ENCODE measurements at regions not wholly inside any gene's neighbourhood (a gene's known extent, or its start where the extent isn't known, plus 50 kb on each side); places are given as distances from the start of the nearest gene placed in this dataset.

DNA sequence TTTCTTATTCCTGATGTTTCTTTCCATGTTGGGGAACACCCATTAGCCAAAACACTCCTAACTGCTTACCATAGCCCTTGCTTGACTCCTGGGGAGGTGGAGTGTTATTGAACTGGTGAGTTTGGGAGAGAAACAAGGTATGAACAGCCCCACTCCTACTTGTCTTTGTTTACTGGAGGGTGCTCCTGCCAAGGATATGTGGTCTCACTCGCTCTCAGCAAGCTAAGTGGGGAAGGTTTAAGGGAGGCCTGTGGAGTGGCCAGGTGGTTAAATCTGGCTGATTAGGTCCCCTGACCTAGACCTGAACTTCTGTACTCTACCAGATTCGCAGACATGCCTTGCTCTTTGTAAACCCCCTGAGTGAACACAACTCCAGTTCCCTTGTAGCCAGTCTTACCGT, 300.1 kb downstream of the PTEN start:
- Histone ChIP-seq H3K27me3 (no peaks in the 10 kb centered on the region), H3K36me3 (no peaks in the 10 kb centered on the region), H3K4me3 (no peak overlapping the region), H3K27ac (no peak overlapping the region), H3K4me1 (peaks cover 0 to 7% (median 4%) of the 10 kb centered on the region in 4 donors), H3K9me3 (no peaks in the 10 kb centered on the region)
- in situ Hi-C loops (cut with MboI; ENCODE audit: low pct_ligation_motif_present in 1 of 4, low pct_unique_long_range_greater_than_20kb in 1 of 4, low sequenced_read_pairs in 3 of 4) (no loop called here), intact Hi-C loops (cut with DNase I; ENCODE audit: low total_unique reads) (no loop called here)
- TF ChIP-seq, protein P1, sequence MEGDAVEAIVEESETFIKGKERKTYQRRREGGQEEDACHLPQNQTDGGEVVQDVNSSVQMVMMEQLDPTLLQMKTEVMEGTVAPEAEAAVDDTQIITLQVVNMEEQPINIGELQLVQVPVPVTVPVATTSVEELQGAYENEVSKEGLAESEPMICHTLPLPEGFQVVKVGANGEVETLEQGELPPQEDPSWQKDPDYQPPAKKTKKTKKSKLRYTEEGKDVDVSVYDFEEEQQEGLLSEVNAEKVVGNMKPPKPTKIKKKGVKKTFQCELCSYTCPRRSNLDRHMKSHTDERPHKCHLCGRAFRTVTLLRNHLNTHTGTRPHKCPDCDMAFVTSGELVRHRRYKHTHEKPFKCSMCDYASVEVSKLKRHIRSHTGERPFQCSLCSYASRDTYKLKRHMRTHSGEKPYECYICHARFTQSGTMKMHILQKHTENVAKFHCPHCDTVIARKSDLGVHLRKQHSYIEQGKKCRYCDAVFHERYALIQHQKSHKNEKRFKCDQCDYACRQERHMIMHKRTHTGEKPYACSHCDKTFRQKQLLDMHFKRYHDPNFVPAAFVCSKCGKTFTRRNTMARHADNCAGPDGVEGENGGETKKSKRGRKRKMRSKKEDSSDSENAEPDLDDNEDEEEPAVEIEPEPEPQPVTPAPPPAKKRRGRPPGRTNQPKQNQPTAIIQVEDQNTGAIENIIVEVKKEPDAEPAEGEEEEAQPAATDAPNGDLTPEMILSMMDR (IDR thresholded peaks at IDR 0.05): no peak
- no peak for TF ChIP-seq POLR2AphosphoS5 (IDR thresholded peaks at IDR 0.05)
- no peak for TF ChIP-seq POLR2A (IDR thresholded peaks at IDR 0.05)
- no peak for TF ChIP-seq EP300 (IDR thresholded peaks at IDR 0.05; ENCODE audit: low read depth)
- DNase-seq: no peak
- WGBS, 2 donors (ENCODE audit: low coverage in 1 of 2): 94 to 100% methylated on average over 1 to 3 of the region's 3 CpGs

DNA sequence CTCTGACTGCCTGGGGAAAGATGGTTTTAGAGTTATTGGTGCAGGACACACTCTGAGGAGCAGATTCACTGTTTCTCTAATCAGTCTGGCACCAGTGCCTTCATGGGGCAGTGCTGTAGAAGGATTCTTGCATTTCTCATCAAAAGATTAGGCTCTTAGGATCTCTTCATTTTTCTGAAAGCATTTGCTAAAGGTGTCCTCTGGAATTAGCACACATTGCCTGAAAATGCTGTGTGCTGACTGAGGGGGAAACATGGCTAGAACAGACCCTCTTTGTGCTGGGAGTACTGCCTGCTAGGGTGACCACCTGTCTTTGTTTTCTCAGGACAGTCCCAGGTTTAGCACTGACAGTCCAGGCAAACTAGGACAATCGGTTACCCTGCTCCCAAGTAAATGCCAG, 301.0 kb downstream of the PTEN start:
- in situ Hi-C loops (cut with MboI; ENCODE audit: low pct_ligation_motif_present in 1 of 4, low pct_unique_long_range_greater_than_20kb in 1 of 4, low sequenced_read_pairs in 3 of 4): no loop called here
- Histone ChIP-seq H3K27ac (no peak overlapping the region), H3K4me3 (no peak overlapping the region), H3K27me3 (no peaks in the 10 kb centered on the region), H3K9me3 (no peaks in the 10 kb centered on the region), H3K4me1 (no peaks in the 10 kb centered on the region), H3K36me3 (no peaks in the 10 kb centered on the region)
- intact Hi-C loops (cut with DNase I; ENCODE audit: low total_unique reads): no loop called here
- 79% methylated on average over 1 of the region's 1 CpG; no CpG with 5 or more reads in 1 of the 2 donors for WGBS, 2 donors (ENCODE audit: low coverage in 1 of 2)
- no peak for TF ChIP-seq EP300 (IDR thresholded peaks at IDR 0.05; ENCODE audit: low read depth)
- TF ChIP-seq POLR2A (IDR thresholded peaks at IDR 0.05): no peak
- no peak for TF ChIP-seq POLR2AphosphoS5 (IDR thresholded peaks at IDR 0.05)
- TF ChIP-seq, protein P1 (IDR thresholded peaks at IDR 0.05): no peak
- no peak for DNase-seq

DNA sequence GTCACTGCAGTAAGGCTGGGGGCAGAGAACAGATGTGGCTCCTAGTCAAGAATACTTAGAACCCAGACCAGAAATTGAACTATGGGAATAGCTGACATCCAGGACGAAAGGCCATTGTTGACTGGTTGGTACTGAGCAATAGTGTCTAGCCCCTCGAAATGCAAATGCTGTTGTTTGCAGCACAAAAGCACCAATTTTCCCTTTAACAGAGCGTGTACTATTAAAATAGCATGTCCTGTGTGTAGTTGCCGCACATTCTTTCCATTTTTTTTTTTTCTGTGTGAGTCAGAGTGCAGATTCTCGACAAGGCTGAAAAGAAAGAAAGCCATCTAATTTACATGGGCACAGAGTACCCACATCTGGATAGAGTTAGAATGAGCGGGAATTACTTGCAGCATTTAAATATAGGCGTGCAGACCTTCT, 302.4 kb downstream of the PTEN start:
- in situ Hi-C loops (cut with MboI; ENCODE audit: low pct_ligation_motif_present in 1 of 4, low pct_unique_long_range_greater_than_20kb in 1 of 4, low sequenced_read_pairs in 3 of 4) (no loop called here), intact Hi-C loops (cut with DNase I; ENCODE audit: low total_unique reads) (no loop called here)
- Histone ChIP-seq H3K4me3 (no peak overlapping the region), H3K9me3 (no peaks in the 10 kb centered on the region), H3K27me3 (no peaks in the 10 kb centered on the region), H3K27ac (no peak overlapping the region), H3K4me1 (no peaks in the 10 kb centered on the region), H3K36me3 (no peaks in the 10 kb centered on the region)
- WGBS, 2 donors (ENCODE audit: low coverage in 1 of 2): 83 to 86% methylated on average over 6 to 7 of the region's 7 CpGs
- TF ChIP-seq EP300 (IDR thresholded peaks at IDR 0.05; ENCODE audit: low read depth) (no peak), POLR2AphosphoS5 (IDR thresholded peaks at IDR 0.05) (no peak), POLR2A (IDR thresholded peaks at IDR 0.05) (no peak)
- TF ChIP-seq, protein P1 (IDR thresholded peaks at IDR 0.05): no peak
- DNase-seq: no peak

DNA sequence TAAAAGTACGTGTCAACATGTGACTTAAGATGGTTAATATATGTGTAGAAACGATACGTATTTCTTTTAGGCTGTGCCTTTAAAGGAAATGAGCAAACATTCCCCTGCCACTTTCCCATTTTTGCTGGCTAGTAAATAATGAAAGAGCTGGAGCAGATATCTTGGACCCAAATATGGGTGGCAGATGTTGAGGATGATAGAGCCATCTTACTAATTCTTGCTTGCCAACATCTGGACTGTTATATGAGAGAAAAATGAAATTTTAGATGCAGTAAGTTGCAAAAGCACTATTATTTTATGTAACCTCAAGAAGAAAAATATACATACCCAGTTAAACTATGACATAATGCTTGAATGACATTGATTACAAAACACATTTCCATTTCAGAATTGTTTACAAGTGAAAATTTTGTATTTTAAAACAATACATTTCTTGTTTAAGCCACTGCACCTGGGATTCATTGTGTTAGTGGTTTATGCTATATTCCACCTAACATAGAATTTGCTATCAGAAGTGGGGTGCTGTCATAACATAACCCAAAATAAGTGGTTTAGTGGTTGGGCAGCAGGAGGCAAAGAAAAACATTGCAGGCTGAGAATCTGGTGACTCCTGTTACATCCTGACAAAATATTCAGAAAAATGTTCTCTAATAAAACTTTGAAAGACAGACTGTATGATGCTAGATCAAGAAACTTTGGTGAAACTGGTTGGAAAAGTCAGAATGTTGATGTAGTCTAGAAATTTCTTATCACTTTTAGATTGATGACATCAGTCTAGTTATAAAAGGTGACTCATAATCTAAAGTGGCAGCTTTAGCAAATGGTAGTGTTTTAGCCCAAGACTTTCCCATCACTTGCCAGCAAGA, 305.0 kb downstream of the PTEN start:
- no peaks in the 10 kb centered on the region for H3K27me3 ChIP-seq
- H3K4me1 ChIP-seq: no peaks in the 10 kb centered on the region
- no peak overlapping the region for H3K4me3 ChIP-seq
- in situ Hi-C loops (cut with MboI; ENCODE audit: low pct_ligation_motif_present in 1 of 4, low pct_unique_long_range_greater_than_20kb in 1 of 4, low sequenced_read_pairs in 3 of 4) (no loop called here), intact Hi-C loops (cut with DNase I; ENCODE audit: low total_unique reads) (no loop called here)
- WGBS, 2 donors (ENCODE audit: low coverage in 1 of 2): 92 to 97% methylated on average over 3 of the region's 3 CpGs
- no peaks in the 10 kb centered on the region for H3K9me3 ChIP-seq
- H3K36me3 ChIP-seq: no peaks in the 10 kb centered on the region
- no peak for DNase-seq
- no peak for TF ChIP-seq POLR2A (IDR thresholded peaks at IDR 0.05)
- TF ChIP-seq POLR2AphosphoS5 (IDR thresholded peaks at IDR 0.05): no peak
- TF ChIP-seq, protein P1 (IDR thresholded peaks at IDR 0.05): no peak
- no peak for TF ChIP-seq EP300 (IDR thresholded peaks at IDR 0.05; ENCODE audit: low read depth)
- H3K27ac ChIP-seq: no peak overlapping the region

Data from transverse colon (tissue), 4 donors.